NCI-H460 (cell line): ENCODE measurements at regions not wholly inside any gene's neighbourhood (a gene's known extent, or its start where the extent isn't known, plus 50 kb on each side); places are given as distances from the start of the nearest gene placed in this dataset.
"Not testable (repeated sequence)": the region's sequence is repeated elsewhere in the genome, so short reads cannot be mapped to it uniquely, and the experiment has no call there.

ENCODE experiments used
- DNase-seq: peaks from one replicate; pipeline ENCODE4 v3.0.0-alpha.2; 2016; ENCODE audit warnings: low read depth; ENCODE audit errors: extremely low read depth

GRCh38 chr10:37733822-37734221 is 123.6 kb downstream of the ZNF248 start:
- DNase-seq = no peak

- DNase-seq = no peak
These were observed 124.7 kb downstream of the ZNF248 start for GRCh38 chr10:37732685-37733084.

GRCh38 chr10:37728830-37729229 is 128.6 kb downstream of the ZNF248 start:
- DNase-seq = no peak

- DNase-seq = no peak
These were observed 129.7 kb downstream of the ZNF248 start for GRCh38 chr10:37727491-37728352.

GRCh38 chr10:37721100-37721499 is 136.3 kb downstream of the ZNF248 start:
- DNase-seq = no peak

GRCh38 chr10:37718060-37718459 is 139.3 kb downstream of the ZNF248 start:
- DNase-seq = not testable (repeated sequence)

- no peak for DNase-seq
These were observed 143.8 kb downstream of the ZNF248 start for GRCh38 chr10:37713642-37714041.

GRCh38 chr10:37713132-37713501 is 144.3 kb downstream of the ZNF248 start:
- no peak for DNase-seq

GRCh38 chr10:37712489-37713131 is 144.8 kb downstream of the ZNF248 start:
- DNase-seq = no peak

- DNase-seq = no peak
These were observed 145.6 kb downstream of the ZNF248 start for GRCh38 chr10:37711617-37712488.

- no peak for DNase-seq
These were observed 146.4 kb downstream of the ZNF248 start for GRCh38 chr10:37710831-37711616.

- DNase-seq = no peak
These were observed 149.4 kb downstream of the ZNF248 start for GRCh38 chr10:37707829-37708578.

- no peak for DNase-seq
These were observed 152.8 kb downstream of the ZNF248 start for GRCh38 chr10:37704566-37704965.

GRCh38 chr10:37703833-37704382 is 153.5 kb downstream of the ZNF248 start:
- DNase-seq = no peak

- no peak for DNase-seq
These were observed 154.3 kb downstream of the ZNF248 start for GRCh38 chr10:37703114-37703513.

GRCh38 chr10:37701781-37702493 is 155.5 kb downstream of the ZNF248 start:
- no peak for DNase-seq

GRCh38 chr10:37700886-37701780 is 156.3 kb downstream of the ZNF248 start:
- DNase-seq = no peak

GRCh38 chr10:37687581-37687980 is 169.8 kb downstream of the ZNF248 start:
- DNase-seq = no peak
